SK-N-SH treated with all-trans-retinoic acid at 6 μM for 48 hours (cell line): ENCODE measurements at regions not wholly inside any gene's neighbourhood (a gene's known extent, or its start where the extent isn't known, plus 50 kb on each side); places are given as distances from the start of the nearest gene placed in this dataset.

ENCODE experiments used
- ATAC-seq: fragments of 200-7000 bp; cut with Tn5 transposase; 3 replicates; pipeline ENCODE4 v1.9.1; 2020; ENCODE audit warnings: mild to moderate bottlenecking, moderate library complexity
- BACH2 ChIP-seq: fragments of 250-450 bp; sonication (Bioruptor Pico); IDR thresholded peaks from 2 replicates; pipeline ENCODE4 v1.9.0; 2021; ENCODE audit warnings: mild to moderate bottlenecking, borderline replicate concordance
- CREB5 ChIP-seq: fragments of 250-450 bp; sonication (Bioruptor Pico); IDR thresholded peaks from 2 replicates; pipeline ENCODE4 v1.5.1; 2020; ENCODE audit warnings: low read depth, mild to moderate bottlenecking, moderate library complexity
- ESRRG ChIP-seq: fragments of 250-450 bp; sonication (Bioruptor Pico); IDR thresholded peaks from 2 replicates; pipeline ENCODE4 v1.6.1; 2021; ENCODE audit warnings: mild to moderate bottlenecking
- GLIS3 ChIP-seq: fragments of 250-450 bp; sonication (Bioruptor Pico); IDR thresholded peaks from 2 replicates; pipeline ENCODE4 v1.5.0; 2020; ENCODE audit warnings: mild to moderate bottlenecking, moderate library complexity
- ISL1 ChIP-seq: fragments of 250-450 bp; sonication (Bioruptor Pico); IDR thresholded peaks from 2 replicates; pipeline ENCODE4 v2.1.2; 2022; ENCODE audit warnings: mild to moderate bottlenecking, moderate library complexity
- OSR1 ChIP-seq: fragments of 250-450 bp; sonication (Bioruptor Pico); IDR thresholded peaks from 2 replicates; pipeline ENCODE4 v1.8.0; 2022; ENCODE audit warnings: moderate library complexity, mild to moderate bottlenecking, inconsistent platforms
- PATZ1 ChIP-seq: fragments of 250-450 bp; sonication (Bioruptor Pico); IDR thresholded peaks from 2 replicates; pipeline ENCODE4 v1.8.0; 2020; ENCODE audit warnings: mild to moderate bottlenecking, moderate library complexity, borderline replicate concordance
- PPARA ChIP-seq: fragments of 250-450 bp; sonication (Bioruptor Pico); IDR thresholded peaks from 2 replicates; pipeline ENCODE4 v1.5.0; 2020; ENCODE audit warnings: mild to moderate bottlenecking, borderline replicate concordance
- RARB ChIP-seq: fragments of 250-450 bp; sonication (Bioruptor Pico); IDR thresholded peaks from 2 replicates; pipeline ENCODE4 v1.8.0; 2021; ENCODE audit warnings: mild to moderate bottlenecking, moderate library complexity
- SNAI2 ChIP-seq: fragments of 250-450 bp; sonication (Bioruptor Pico); IDR thresholded peaks from 2 replicates; pipeline ENCODE4 v1.5.0; 2020; ENCODE audit warnings: mild to moderate bottlenecking, moderate library complexity
- TCF4 ChIP-seq: fragments of 250-450 bp; sonication (Bioruptor Pico); IDR thresholded peaks from 2 replicates; pipeline ENCODE4 v1.8.0; 2021; ENCODE audit warnings: mild to moderate bottlenecking, moderate library complexity, borderline replicate concordance
- TOX ChIP-seq: fragments of 250-450 bp; sonication (Bioruptor Pico); IDR thresholded peaks from 2 replicates; pipeline ENCODE4 v1.8.0; 2021; ENCODE audit warnings: mild to moderate bottlenecking, moderate library complexity, borderline replicate concordance
- TSHZ2 ChIP-seq: fragments of 250-450 bp; sonication (Bioruptor Pico); IDR thresholded peaks from 2 replicates; pipeline ENCODE4 v1.5.0; 2020; ENCODE audit warnings: mild to moderate bottlenecking, moderate library complexity
- ZFP3 ChIP-seq: fragments of 250-450 bp; sonication (Bioruptor Pico); IDR thresholded peaks from 2 replicates; pipeline ENCODE4 v1.5.0; 2020; ENCODE audit warnings: mild to moderate bottlenecking, moderate library complexity
- ZFP30 ChIP-seq: fragments of 450-650 bp; formaldehyde crosslinking; IDR thresholded peaks from 2 replicates; pipeline ENCODE4 v1.5.0; 2022; ENCODE audit warnings: mild to moderate bottlenecking, moderate library complexity
- ZNF565 ChIP-seq: fragments of 450-650 bp; formaldehyde crosslinking; conservative IDR thresholded peaks from 2 replicates; pipeline ENCODE4 v1.5.0; 2020; ENCODE audit warnings: low read depth, mild to moderate bottlenecking, moderate library complexity
- ZNF8 ChIP-seq: fragments of 450-650 bp; formaldehyde crosslinking; IDR thresholded peaks from 2 replicates; pipeline ENCODE4 v1.5.0; 2020; ENCODE audit warnings: mild to moderate bottlenecking, moderate library complexity
- TF ChIP-seq, protein P1 (sequence below): fragments of 250-450 bp; sonication (Bioruptor Pico); IDR thresholded peaks from 2 replicates; pipeline ENCODE4 v1.5.1; 2021; ENCODE audit warnings: mild to moderate bottlenecking, moderate library complexity

DNA sequence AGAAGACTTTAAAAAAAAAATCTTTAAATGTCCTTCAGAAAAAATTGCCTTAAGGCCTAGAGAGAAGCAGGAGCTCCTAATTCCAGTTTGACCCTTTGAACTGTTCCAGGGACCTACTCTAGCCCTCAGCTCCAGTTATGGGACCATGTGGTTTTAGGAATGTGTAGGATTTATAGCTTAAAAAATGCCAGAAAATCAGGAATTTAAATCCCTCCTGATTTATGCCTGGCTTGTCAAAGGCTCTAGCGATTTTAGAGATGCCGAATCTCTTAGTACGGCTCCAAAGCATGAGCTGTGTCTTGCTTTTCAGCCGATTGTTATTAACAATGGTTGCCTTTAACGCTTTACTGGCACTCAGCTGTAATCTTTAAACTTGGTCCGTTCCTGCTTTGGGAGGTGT is 130.6 kb upstream of the NPVF start (continued):
- TF ChIP-seq, protein P1, sequence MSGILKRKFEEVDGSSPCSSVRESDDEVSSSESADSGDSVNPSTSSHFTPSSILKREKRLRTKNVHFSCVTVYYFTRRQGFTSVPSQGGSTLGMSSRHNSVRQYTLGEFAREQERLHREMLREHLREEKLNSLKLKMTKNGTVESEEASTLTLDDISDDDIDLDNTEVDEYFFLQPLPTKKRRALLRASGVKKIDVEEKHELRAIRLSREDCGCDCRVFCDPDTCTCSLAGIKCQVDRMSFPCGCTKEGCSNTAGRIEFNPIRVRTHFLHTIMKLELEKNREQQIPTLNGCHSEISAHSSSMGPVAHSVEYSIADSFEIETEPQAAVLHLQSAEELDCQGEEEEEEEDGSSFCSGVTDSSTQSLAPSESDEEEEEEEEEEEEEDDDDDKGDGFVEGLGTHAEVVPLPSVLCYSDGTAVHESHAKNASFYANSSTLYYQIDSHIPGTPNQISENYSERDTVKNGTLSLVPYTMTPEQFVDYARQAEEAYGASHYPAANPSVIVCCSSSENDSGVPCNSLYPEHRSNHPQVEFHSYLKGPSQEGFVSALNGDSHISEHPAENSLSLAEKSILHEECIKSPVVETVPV, result no peak
- no peak for TF ChIP-seq CREB5 (CRISPR knock-in tag)

DNA sequence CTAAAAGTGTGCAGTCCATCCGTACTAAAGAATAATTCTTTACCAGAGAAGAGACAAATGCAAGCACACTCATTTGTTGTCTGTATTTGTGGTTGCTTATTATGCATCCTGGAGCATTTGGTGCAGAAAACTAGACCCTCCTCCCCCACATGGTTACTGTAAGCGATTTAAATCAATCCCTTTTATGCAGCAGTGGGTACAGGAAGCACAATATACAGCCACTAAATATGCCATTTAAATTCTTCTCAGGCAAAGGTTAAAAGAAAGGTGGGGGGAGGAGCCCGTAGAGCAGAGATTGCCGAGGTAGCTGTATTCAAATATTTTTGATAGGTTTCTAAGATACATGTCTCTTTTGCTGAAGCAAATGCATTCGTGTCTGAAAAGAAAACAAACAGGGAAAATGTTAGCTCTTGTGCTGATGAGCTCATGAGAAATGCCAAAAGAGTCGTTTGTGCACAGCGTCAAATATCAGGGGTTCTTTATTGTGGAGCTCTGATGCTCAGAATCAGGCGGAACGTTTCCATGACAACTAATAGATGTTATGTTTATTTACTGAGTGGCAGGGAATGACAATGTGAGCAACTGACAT is 131.3 kb upstream of the NPVF start:
- TF ChIP-seq GLIS3 (CRISPR knock-in tag) (no peak), PPARA (no peak), RARB (CRISPR knock-in tag) (no peak), CREB5 (CRISPR knock-in tag) (no peak), ZNF565 (no peak), ZNF8 (CRISPR knock-in tag) (no peak), ESRRG (no peak), ZFP30 (no peak), ZFP3 (CRISPR knock-in tag) (no peak), PATZ1 (CRISPR knock-in tag) (no peak), BACH2 (CRISPR knock-in tag) (no peak), TOX (CRISPR knock-in tag) (no peak), TSHZ2 (CRISPR knock-in tag) (no peak), TCF4 (CRISPR knock-in tag) (no peak)
- TF ChIP-seq, protein P1, result no peak
- no peak for ATAC-seq

DNA sequence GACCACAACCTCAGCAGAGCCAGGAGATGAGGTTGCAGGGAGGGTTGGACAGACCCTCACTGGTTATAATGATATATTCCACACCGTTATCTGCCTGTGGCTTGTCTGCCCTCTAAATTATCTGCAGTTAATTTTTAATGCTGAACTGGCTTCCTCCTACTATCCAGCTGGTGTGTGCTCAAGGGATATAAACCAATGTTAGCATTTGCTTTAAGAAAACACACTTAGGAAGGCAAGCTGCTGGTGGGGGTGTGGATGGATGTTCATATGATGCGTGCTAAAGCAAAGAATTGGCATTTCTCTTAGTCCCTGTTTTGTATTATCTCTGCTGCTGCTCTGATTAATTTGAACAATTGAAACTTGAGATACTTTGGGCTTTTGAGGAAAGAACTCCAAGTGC is 132.2 kb upstream of the NPVF start:
- ATAC-seq, result no peak
- TF ChIP-seq ISL1 (CRISPR knock-in tag) (no peak), TCF4 (CRISPR knock-in tag) (0 out of 2 replicates have a peak, but pooled peaks have one; percentile 7)

GRCh38 chr7:25361387-25361786 is 133.1 kb upstream of the NPVF start:
- no peak for ATAC-seq
- TF ChIP-seq PPARA, result no peak
- TF ChIP-seq OSR1 (CRISPR knock-in tag), result no peak
- TF ChIP-seq ZFP3 (CRISPR knock-in tag), result no peak
- no peak for TF ChIP-seq TOX (CRISPR knock-in tag)
- TF ChIP-seq SNAI2 (CRISPR knock-in tag), result no peak
